ENCODE measurements at regions not wholly inside any gene's neighbourhood (a gene's known extent, or its start where the extent isn't known, plus 50 kb on each side); places are given as distances from the start of the nearest gene placed in this dataset.

DNA sequence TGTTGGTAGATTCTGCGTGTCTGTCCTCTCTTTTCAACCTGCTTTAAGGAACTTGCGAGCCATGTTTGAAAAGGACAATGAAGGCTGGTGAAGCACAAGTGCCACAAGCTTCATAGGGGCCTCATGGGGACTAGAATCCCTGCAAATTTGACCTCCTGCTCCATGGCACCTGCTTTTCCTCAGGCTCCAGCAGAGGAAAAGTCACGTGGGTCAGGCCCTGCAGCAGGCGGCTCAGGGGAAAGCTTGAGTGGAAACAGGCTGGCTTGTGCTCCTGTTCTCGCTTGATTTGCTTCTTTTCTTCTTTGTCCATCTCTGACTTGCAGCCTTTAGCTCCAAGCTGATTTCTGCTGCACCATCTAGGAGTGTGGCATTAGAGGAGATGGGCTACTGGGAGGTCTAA, 187.6 kb upstream of the MAST4 start:
- H2AK5ac ChIP-seq (ENCODE audit: low read depth, low read length) = no peak overlapping the region
- H3K9me3 ChIP-seq (ENCODE audit: insufficient read depth in 2 of 2, low read depth in 1 of 2, low read length in 1 of 2) = peaks cover 0 to 8% of the 10 kb centered on the region in 2 experiments; a peak in 1 of 4 replicates
- H3K18ac ChIP-seq (ENCODE audit: extremely low read depth, low read length) = no peak overlapping the region
- TF ChIP-seq POU5F1 (IDR thresholded peaks at IDR 0.05; ENCODE audit: low read depth, low read length) = no peak
- no peak for TF ChIP-seq SP4 (IDR thresholded peaks at IDR 0.05; ENCODE audit: low read length)
- TF ChIP-seq CHD1 (IDR thresholded peaks at IDR 0.05; ENCODE audit: low read depth, low read length) = no peak
- no peak for TF ChIP-seq CREB1 (IDR thresholded peaks at IDR 0.05)
- no peak for TF ChIP-seq ZNF274 (IDR thresholded peaks at IDR 0.05; ENCODE audit: borderline replicate concordance, extremely low read depth, low read length)
- no peak for TF ChIP-seq TAF7 (optimal IDR thresholded peaks at IDR 0.05; ENCODE audit: borderline replicate concordance, low read depth, low read length)
- TF ChIP-seq RXRA (IDR thresholded peaks at IDR 0.05; ENCODE audit: insufficient read depth, low read depth, low read length) = no peak
- TF ChIP-seq EGR1 (IDR thresholded peaks at IDR 0.05; ENCODE audit: borderline replicate concordance, low read depth, low read length) = no peak
- H3K56ac ChIP-seq (replicated peaks; ENCODE audit: insufficient read length, low read depth, low read length) = no peak overlapping the region
- FAIRE-seq (no peak), DNase-seq (ENCODE audit: low read depth in 1 of 2, low spot score in 2 of 2) (no peak)
- H4K91ac ChIP-seq (replicated peaks; ENCODE audit: insufficient read length, low read length) = no peak overlapping the region
- H3K14ac ChIP-seq (ENCODE audit: insufficient read length) = no peak overlapping the region
- no peak overlapping the region for H2BK12ac ChIP-seq (ENCODE audit: low read depth, low read length)
- no peak overlapping the region for H3K27ac ChIP-seq (ENCODE audit: low read depth, low read length)
- WGBS, 2 experiments (ENCODE audit: extremely low coverage in 1 of 2, insufficient coverage in 1 of 2, insufficient read length in 1 of 2, insufficient replicate concordance in 2 of 2, low coverage in 1 of 2, low lambda C conversion rate in 2 of 2, missing lambda C conversion rate in 1 of 2) = 91% methylated on average over 5 of the region's 5 CpGs; no CpG with 5 or more reads in 1 of the 2 experiments
- no peak overlapping the region for H4K5ac ChIP-seq (ENCODE audit: insufficient read length, low read depth, low read length)
- H4K8ac ChIP-seq (ENCODE audit: extremely low read depth, insufficient read depth, low read length) = no peak overlapping the region
- H2BK15ac ChIP-seq (ENCODE audit: low read length) = no peak overlapping the region
- no peaks in the 10 kb centered on the region for H4K20me1 ChIP-seq (replicated peaks in 1 of 2; ENCODE audit: control insufficient read depth in 1 of 2, insufficient read depth in 2 of 2, low read length in 2 of 2)
- no peaks in the 10 kb centered on the region for H3K36me3 ChIP-seq (ENCODE audit: control insufficient read depth in 2 of 4, insufficient read depth in 4 of 4, low read length in 3 of 4)
- no peaks in the 10 kb centered on the region for H3K79me1 ChIP-seq (ENCODE audit: low read depth, low read length)
- H2BK5ac ChIP-seq (ENCODE audit: low read depth, low read length) = no peak overlapping the region
- POLR2A ChIA-PET (ENCODE audit: partially characterized antibody) = no interaction called here
- no peak overlapping the region for H3K4ac ChIP-seq (replicated peaks; ENCODE audit: insufficient read length, low read depth, low read length)
- no peaks in the 10 kb centered on the region for H3K4me1 ChIP-seq (replicated peaks in 1 of 4; ENCODE audit: control insufficient read depth in 3 of 4, insufficient read depth in 4 of 4, low read length in 3 of 4)
- no peak overlapping the region for H3K23ac ChIP-seq (ENCODE audit: insufficient read length)
- no peak overlapping the region for H3K4me2 ChIP-seq (ENCODE audit: insufficient read depth in 1 of 2, low read depth in 2 of 2, low read length in 2 of 2)
- CTCF ChIA-PET (ENCODE audit: partially characterized antibody) = interaction anchor here (0.7 to 1.6 kb wide), 3 partner anchors 9 to 178 kb away, joined by 3 to 6 read pairs (median 3); no protein-coding TSS in a partner anchor
- no peaks in the 10 kb centered on the region for H3K79me2 ChIP-seq (ENCODE audit: control insufficient read depth in 1 of 2, insufficient read depth in 2 of 2, low read length in 2 of 2)
- no peaks in the 10 kb centered on the region for H3K27me3 ChIP-seq (replicated peaks in 1 of 4; ENCODE audit: control insufficient read depth in 3 of 4, extremely low read depth in 1 of 4, insufficient read depth in 3 of 4, low read length in 3 of 4)
- H2BK120ac ChIP-seq (replicated peaks; ENCODE audit: low read depth, low read length) = no peak overlapping the region
- no peak overlapping the region for H3K4me3 ChIP-seq (ENCODE audit: extremely low read depth in 1 of 4, insufficient read depth in 2 of 4, low read depth in 3 of 4, low read length in 4 of 4)
- no peak overlapping the region for H3K9ac ChIP-seq (replicated peaks in 1 of 4; ENCODE audit: extremely low read depth in 1 of 4, low read depth in 3 of 4, low read length in 3 of 4)
- H2BK20ac ChIP-seq (ENCODE audit: low read length) = no peak overlapping the region
- no peak overlapping the region for H2AFZ ChIP-seq (ENCODE audit: low read length)
- no peaks in the 10 kb centered on the region for H3K23me2 ChIP-seq (ENCODE audit: low read depth, low read length)
